ENCODE measurements at regions not wholly inside any gene's neighbourhood (a gene's known extent, or its start where the extent isn't known, plus 50 kb on each side); places are given as distances from the start of the nearest gene placed in this dataset.

- no peaks in the 10 kb centered on the region for H3K9me3 ChIP-seq (replicated peaks; ENCODE audit: control insufficient read depth, insufficient read depth, low read depth, low read length)
- no peak for FAIRE-seq
- in situ Hi-C loops (cut with MboI), result no loop called here
- TF ChIP-seq EZH2 (IDR thresholded peaks at IDR 0.05; ENCODE audit: borderline replicate concordance, low read depth, low read length) (no peak), UBTF (IDR thresholded peaks at IDR 0.05; ENCODE audit: borderline replicate concordance in 1 of 2, low read depth in 2 of 2, low read length in 2 of 2) (no peak), ZBTB12 (CRISPR knock-in tag; IDR thresholded peaks at IDR 0.05) (no peak), MCM5 (IDR thresholded peaks at IDR 0.05; ENCODE audit: low read depth) (no peak), SNRNP70 (optimal IDR thresholded peaks at IDR 0.05; ENCODE audit: low read depth, low read length) (no peak), ZSCAN32 (CRISPR knock-in tag; IDR thresholded peaks at IDR 0.05) (no peak), ZNF592 (IDR thresholded peaks at IDR 0.05) (no peak), CREBBP (IDR thresholded peaks at IDR 0.05; ENCODE audit: low read depth, low read length) (no peak), MTA3 (IDR thresholded peaks at IDR 0.05; ENCODE audit: borderline replicate concordance) (no peak), ELK3 (CRISPR knock-in tag; IDR thresholded peaks at IDR 0.05) (no peak), POLR2A (conservative IDR thresholded peaks at IDR 0.05) (no peak), NUFIP1 (IDR thresholded peaks at IDR 0.05; ENCODE audit: partially characterized antibody) (no peak), JUNB (CRISPR knock-in tag; conservative IDR thresholded peaks at IDR 0.05) (no peak), NR4A1 (CRISPR knock-in tag; IDR thresholded peaks at IDR 0.05) (no peak), NR4A1 (tag; IDR thresholded peaks at IDR 0.05) (no peak), SMAD2 (IDR thresholded peaks at IDR 0.05; ENCODE audit: low read depth, low read length) (no peak), TAL1 (IDR thresholded peaks at IDR 0.05) (no peak), KAT7 (CRISPR knock-in tag; IDR thresholded peaks at IDR 0.05; ENCODE audit: borderline replicate concordance) (no peak)
These were observed 939.6 kb upstream of the CNTNAP5 start for GRCh38 chr2:123085484-123085883.

More at GRCh38 chr2:123085484-123085883, 939.6 kb upstream of the CNTNAP5 start:
- Histone ChIP-seq H3K9me1 (ENCODE audit: control insufficient read depth, insufficient read depth, low read length) (no peaks in the 10 kb centered on the region), H2AFZ (ENCODE audit: low read depth, low read length) (no peak overlapping the region), H3K9ac (ENCODE audit: insufficient read depth in 1 of 2, low read depth in 2 of 2, low read length in 2 of 2) (no peak overlapping the region), H3K36me3 (ENCODE audit: control insufficient read depth, insufficient read depth, low read length) (no peaks in the 10 kb centered on the region), H3K79me2 (ENCODE audit: control insufficient read depth, insufficient read depth, low read length) (no peaks in the 10 kb centered on the region), H4K20me1 (replicated peaks; ENCODE audit: control insufficient read depth, insufficient read depth, low read length) (no peaks in the 10 kb centered on the region), H3K4me2 (ENCODE audit: insufficient read depth, low read length) (no peak overlapping the region), H3K27me3 (ENCODE audit: control insufficient read depth in 2 of 2, insufficient read depth in 2 of 2, low read length in 2 of 2) (no peaks in the 10 kb centered on the region), H3K4me3 (no peak overlapping the region), H3K27ac (ENCODE audit: extremely low read depth, low read depth, low read length) (no peak overlapping the region), H3K4me1 (replicated peaks in 1 of 2; ENCODE audit: control insufficient read depth in 2 of 2, insufficient read depth in 2 of 2, low read length in 2 of 2) (no peaks in the 10 kb centered on the region)
- 0% methylated on average over 1 of the region's 1 CpG for WGBS (ENCODE audit: insufficient coverage, low coverage, missing lambda C conversion rate)
- no peak for DNase-seq (ENCODE audit: extremely low read depth in 1 of 4, low spot score in 3 of 4)
- no TSS peak for BruUV-seq (replicated peaks)
- CTCF ChIA-PET (ENCODE audit: low intra/inter-chr PET ratio), result no interaction called here
- POLR2A ChIA-PET, result no interaction called here
- ATAC-seq, result no peak
- intact Hi-C loops (cut with micrococcal nuclease), result no loop called here
